Tibial nerve (tissue), 4 donors: ENCODE measurements at regions not wholly inside any gene's neighbourhood (a gene's known extent, or its start where the extent isn't known, plus 50 kb on each side); places are given as distances from the start of the nearest gene placed in this dataset.

Experiments used
- DNase-seq, 2 donors: peaks; one replicate each; pipeline ENCODE4 v3.0.0-alpha.2; 2019; ENCODE audit warnings: low spot score in 2 of 2
- H3K27ac ChIP-seq, 4 donors: fragments of 200-600 bp; sonication (generic) in 3 of 4; one replicate each; pipeline ENCODE4 v1.5.1; 2017 to 2019; ENCODE audit warnings: mild to moderate bottlenecking in 1 of 4
- H3K27me3 ChIP-seq, 2 donors: fragments of 200-600 bp; sonication (generic) in 1 of 2; one replicate each; pipeline versions ENCODE4 v1.5.1 to v1.6.0; 2017 to 2019
- H3K36me3 ChIP-seq, 3 donors: fragments of 200-600 bp; sonication (generic); one replicate each; pipeline ENCODE4 v1.5.1; 2018 to 2019
- H3K4me1 ChIP-seq, 4 donors: fragments of 200-600 bp; sonication (generic) in 3 of 4; one replicate each; pipeline ENCODE4 v1.5.1; 2017 to 2019
- H3K4me3 ChIP-seq, 4 donors: fragments of 200-600 bp; sonication (generic) in 3 of 4; one replicate each; pipeline ENCODE4 v1.5.1; 2017 to 2019; ENCODE audit warnings: mild to moderate bottlenecking in 1 of 4, moderate library complexity in 1 of 4
- H3K9me3 ChIP-seq, 4 donors: fragments of 200-600 bp; sonication (generic) in 3 of 4; one replicate each; pipeline ENCODE4 v1.5.1; 2017 to 2019
- EP300 ChIP-seq, 2 donors: sonication (generic); formaldehyde crosslinking; IDR thresholded peaks; one replicate each; pipeline ENCODE4 v1.6.1; 2017; ENCODE audit warnings: antibody characterized with exemption in 2 of 2, mild to moderate bottlenecking in 1 of 2
- POLR2A ChIP-seq, 2 donors: fragments of 450-650 bp; IDR thresholded peaks; one replicate each; pipeline ENCODE4 v1.6.1; 2017; ENCODE audit warnings: antibody characterized with exemption in 2 of 2, mild to moderate bottlenecking in 2 of 2, moderate library complexity in 2 of 2
- WGBS, 2 donors: methylation state at CpG; one replicate each; pipeline ENCODE4 v1.1.5; 2018; 5-methylcytosine and 5-hydroxymethylcytosine counted together
- TF ChIP-seq, protein P1 (sequence below), 5 experiments: fragments of 200-600 bp in 3 of 5; fragments of 450-650 bp in 2 of 5; sonication (generic) in 3 of 5; IDR thresholded peaks; one replicate each; pipeline ENCODE4 v1.5.1; 2016 to 2019; ENCODE audit warnings: antibody characterized with exemption in 5 of 5, mild to moderate bottlenecking in 3 of 5, moderate library complexity in 2 of 5

GRCh38 chr1:239436286-239436685, 49.9 kb downstream of the CHRM3 start:
- WGBS, 2 donors, result 83 to 89% methylated on average over 7 of the region's 7 CpGs
- Histone ChIP-seq H3K4me1 (no peaks in the 10 kb centered on the region), H3K27ac (no peak overlapping the region), H3K4me3 (no peak overlapping the region), H3K36me3 (no peaks in the 10 kb centered on the region), H3K27me3 (no peaks in the 10 kb centered on the region), H3K9me3 (no peaks in the 10 kb centered on the region)
- no peak for DNase-seq
- TF ChIP-seq, protein P1, sequence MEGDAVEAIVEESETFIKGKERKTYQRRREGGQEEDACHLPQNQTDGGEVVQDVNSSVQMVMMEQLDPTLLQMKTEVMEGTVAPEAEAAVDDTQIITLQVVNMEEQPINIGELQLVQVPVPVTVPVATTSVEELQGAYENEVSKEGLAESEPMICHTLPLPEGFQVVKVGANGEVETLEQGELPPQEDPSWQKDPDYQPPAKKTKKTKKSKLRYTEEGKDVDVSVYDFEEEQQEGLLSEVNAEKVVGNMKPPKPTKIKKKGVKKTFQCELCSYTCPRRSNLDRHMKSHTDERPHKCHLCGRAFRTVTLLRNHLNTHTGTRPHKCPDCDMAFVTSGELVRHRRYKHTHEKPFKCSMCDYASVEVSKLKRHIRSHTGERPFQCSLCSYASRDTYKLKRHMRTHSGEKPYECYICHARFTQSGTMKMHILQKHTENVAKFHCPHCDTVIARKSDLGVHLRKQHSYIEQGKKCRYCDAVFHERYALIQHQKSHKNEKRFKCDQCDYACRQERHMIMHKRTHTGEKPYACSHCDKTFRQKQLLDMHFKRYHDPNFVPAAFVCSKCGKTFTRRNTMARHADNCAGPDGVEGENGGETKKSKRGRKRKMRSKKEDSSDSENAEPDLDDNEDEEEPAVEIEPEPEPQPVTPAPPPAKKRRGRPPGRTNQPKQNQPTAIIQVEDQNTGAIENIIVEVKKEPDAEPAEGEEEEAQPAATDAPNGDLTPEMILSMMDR (IDR thresholded peaks at IDR 0.05), result no peak
- no peak for TF ChIP-seq EP300 (IDR thresholded peaks at IDR 0.05)

DNA sequence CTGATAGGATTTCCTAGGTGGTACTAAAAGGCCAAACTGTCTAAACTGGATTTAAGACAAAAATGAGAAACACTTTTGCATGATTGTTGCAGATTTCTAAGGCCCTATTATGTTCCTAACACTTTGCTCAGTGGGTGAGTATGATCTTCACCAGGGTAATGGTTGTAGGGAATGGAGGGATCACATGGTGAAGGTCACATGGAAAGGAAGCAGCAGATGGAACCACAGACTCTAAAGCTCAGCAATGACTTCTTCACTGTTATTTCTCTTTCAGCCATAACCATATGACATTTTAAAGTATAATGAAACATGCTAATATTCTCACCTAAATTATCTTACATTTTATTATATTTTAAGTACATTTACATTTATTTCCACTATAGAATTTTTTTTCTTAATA, 51.5 kb downstream of the CHRM3 start:
- Histone ChIP-seq H3K4me3 (no peak overlapping the region), H3K9me3 (peaks cover 0 to 7% (median 0%) of the 10 kb centered on the region in 4 donors), H3K4me1 (no peaks in the 10 kb centered on the region), H3K27me3 (no peaks in the 10 kb centered on the region), H3K36me3 (no peaks in the 10 kb centered on the region), H3K27ac (no peak overlapping the region)
- no peak for DNase-seq
- TF ChIP-seq POLR2A (IDR thresholded peaks at IDR 0.05), result no peak
- TF ChIP-seq, protein P1 (IDR thresholded peaks at IDR 0.05), result no peak
- no peak for TF ChIP-seq EP300 (IDR thresholded peaks at IDR 0.05)

DNA sequence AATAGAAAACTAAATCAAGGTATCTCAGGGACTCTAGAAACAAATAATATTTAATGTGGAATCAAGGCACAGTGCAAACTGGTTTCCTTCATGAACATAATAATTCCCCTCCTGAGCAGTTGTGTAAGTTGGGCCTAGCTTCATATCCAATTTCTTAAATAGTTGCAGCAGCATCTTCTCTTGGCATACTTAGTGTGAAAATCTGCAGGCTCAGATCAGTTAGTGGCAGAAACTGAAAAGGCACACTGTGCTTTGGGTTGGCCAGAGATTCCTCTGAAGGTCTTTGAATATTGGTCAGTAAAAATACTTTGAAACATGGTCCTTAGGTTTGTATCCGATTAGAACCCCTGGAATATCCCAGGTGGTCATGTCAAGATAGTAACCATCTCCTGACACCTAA, 52.5 kb downstream of the CHRM3 start:
- no peaks in the 10 kb centered on the region for H3K36me3 ChIP-seq
- no peaks in the 10 kb centered on the region for H3K4me1 ChIP-seq
- DNase-seq, result no peak
- H3K27me3 ChIP-seq, result no peaks in the 10 kb centered on the region
- TF ChIP-seq POLR2A (IDR thresholded peaks at IDR 0.05), result no peak
- TF ChIP-seq, protein P1 (IDR thresholded peaks at IDR 0.05), result no peak
- no peak for TF ChIP-seq EP300 (IDR thresholded peaks at IDR 0.05)
- H3K9me3 ChIP-seq, result peaks cover 0 to 7% (median 0%) of the 10 kb centered on the region in 4 donors
- H3K4me3 ChIP-seq, result no peak overlapping the region
- 88 to 94% methylated on average over 1 of the region's 1 CpG for WGBS, 2 donors
- no peak overlapping the region for H3K27ac ChIP-seq

GRCh38 chr1:239443361-239443760, 57.0 kb downstream of the CHRM3 start:
- no peaks in the 10 kb centered on the region for H3K36me3 ChIP-seq
- 66 to 73% methylated on average over 5 of the region's 5 CpGs for WGBS, 2 donors
- no peaks in the 10 kb centered on the region for H3K4me1 ChIP-seq
- no peak overlapping the region for H3K4me3 ChIP-seq
- TF ChIP-seq EP300 (IDR thresholded peaks at IDR 0.05) (no peak), POLR2A (IDR thresholded peaks at IDR 0.05) (no peak)
- TF ChIP-seq, protein P1 (IDR thresholded peaks at IDR 0.05), result no peak
- H3K9me3 ChIP-seq, result peaks cover 0 to 7% (median 0%) of the 10 kb centered on the region in 4 donors
- H3K27ac ChIP-seq, result no peak overlapping the region
- DNase-seq, result no peak
- no peaks in the 10 kb centered on the region for H3K27me3 ChIP-seq

DNA sequence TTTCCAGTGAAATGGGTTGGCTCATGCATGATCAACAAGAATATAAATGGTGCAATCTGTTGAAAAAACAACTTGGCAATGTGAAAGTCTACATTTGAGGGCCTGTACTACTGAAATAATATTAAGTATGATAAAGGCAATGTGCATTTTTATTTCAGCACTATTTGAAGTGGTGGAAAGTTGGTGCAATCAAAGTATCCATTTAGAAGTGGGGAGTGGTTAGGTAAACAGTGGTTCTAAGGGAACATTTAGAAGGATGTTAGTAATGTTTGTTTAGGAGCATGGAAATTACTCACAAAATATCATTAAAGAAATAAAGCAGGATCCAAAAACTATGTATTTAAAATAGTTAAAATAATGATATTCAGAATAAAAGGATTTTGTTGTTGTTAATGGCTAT, 60.2 kb downstream of the CHRM3 start:
- H3K27ac ChIP-seq, result no peak overlapping the region
- TF ChIP-seq EP300 (IDR thresholded peaks at IDR 0.05) (no peak), POLR2A (IDR thresholded peaks at IDR 0.05) (no peak)
- TF ChIP-seq, protein P1 (IDR thresholded peaks at IDR 0.05), result no peak
- peaks cover 0 to 7% (median 0%) of the 10 kb centered on the region in 4 donors for H3K9me3 ChIP-seq
- H3K4me3 ChIP-seq, result no peak overlapping the region
- H3K36me3 ChIP-seq, result no peaks in the 10 kb centered on the region
- DNase-seq, result no peak
- H3K4me1 ChIP-seq, result no peaks in the 10 kb centered on the region
- H3K27me3 ChIP-seq, result no peaks in the 10 kb centered on the region
